H9 (cell line): ENCODE measurements at regions not wholly inside any gene's neighbourhood (a gene's known extent, or its start where the extent isn't known, plus 50 kb on each side); places are given as distances from the start of the nearest gene placed in this dataset.

Source experiments
- DNase-seq: peaks from one replicate; pipeline ENCODE4 v3.0.0-alpha.2; 2017
- H2AFZ ChIP-seq: one replicate; pipeline ENCODE4 v1.6.1; 2013; ENCODE audit warnings: mild to moderate bottlenecking, low read length, control low read depth, moderate library complexity
- H2AK5ac ChIP-seq: 2 replicates; pipeline ENCODE4 v1.6.1; 2013; ENCODE audit warnings: low read length, control low read depth, mixed read lengths; ENCODE audit not compliant: insufficient read length
- H2BK120ac ChIP-seq: one replicate; pipeline ENCODE4 v1.6.1; 2013; ENCODE audit warnings: low read depth, mild to moderate bottlenecking, low read length, control low read depth, inconsistent platforms; ENCODE audit not compliant: poor library complexity, severe bottlenecking
- H2BK12ac ChIP-seq: 2 replicates; pipeline ENCODE4 v1.6.1; 2013; ENCODE audit warnings: low read length, control low read depth, mixed read lengths, low read depth; ENCODE audit not compliant: insufficient read length
- H2BK15ac ChIP-seq: 2 replicates; pipeline ENCODE4 v1.6.1; 2013; ENCODE audit warnings: low read depth, low read length, control low read depth
- H2BK20ac ChIP-seq: one replicate; pipeline ENCODE4 v1.6.1; 2013; ENCODE audit warnings: low read depth, mild to moderate bottlenecking, low read length, control low read depth, inconsistent platforms; ENCODE audit not compliant: poor library complexity, severe bottlenecking
- H2BK5ac ChIP-seq: 2 replicates; pipeline ENCODE4 v1.6.1; 2013; ENCODE audit warnings: low read length, control low read depth, mixed read lengths; ENCODE audit not compliant: insufficient read length
- H3K14ac ChIP-seq: 2 replicates; pipeline ENCODE4 v1.6.1; 2013; ENCODE audit warnings: low read length, control low read depth; ENCODE audit not compliant: insufficient read depth
- H3K18ac ChIP-seq: 2 replicates; pipeline ENCODE4 v1.6.1; 2013; ENCODE audit warnings: low read depth, mild to moderate bottlenecking, mixed read lengths, low read length, control low read depth; ENCODE audit not compliant: insufficient read length
- H3K23ac ChIP-seq: 2 replicates; pipeline ENCODE4 v1.6.1; 2013; ENCODE audit warnings: low read length, control low read depth, mixed read lengths, low read depth; ENCODE audit not compliant: insufficient read length
- H3K23me2 ChIP-seq: 2 replicates; pipeline ENCODE4 v1.6.1; 2013; ENCODE audit warnings: low read depth, mild to moderate bottlenecking, mixed read lengths, low read length, control low read depth; ENCODE audit not compliant: insufficient read length, poor library complexity, severe bottlenecking
- H3K27ac ChIP-seq: 2 replicates; pipeline ENCODE4 v1.5.1; 2013; ENCODE audit warnings: low read length, control low read depth, mixed read lengths, low read depth; ENCODE audit not compliant: insufficient read length
- H3K27me3 ChIP-seq: 2 replicates; pipeline ENCODE4 v1.6.1; 2013; ENCODE audit warnings: low read length, control low read depth, inconsistent platforms; ENCODE audit not compliant: insufficient read depth
- H3K4ac ChIP-seq: 2 replicates; pipeline ENCODE4 v1.6.1; 2013; ENCODE audit warnings: low read depth, mild to moderate bottlenecking, control low read depth, inconsistent platforms, low read length, moderate library complexity
- H3K4me1 ChIP-seq: 2 replicates; pipeline ENCODE4 v1.6.1; 2013; ENCODE audit warnings: low read length, control low read depth, inconsistent platforms; ENCODE audit not compliant: insufficient read depth
- H3K4me2 ChIP-seq: 2 replicates; pipeline ENCODE4 v1.6.1; 2013; ENCODE audit warnings: low read length, control low read depth, mixed read lengths; ENCODE audit not compliant: insufficient read length, insufficient read depth
- H3K56ac ChIP-seq: 2 replicates; pipeline ENCODE4 v1.6.1; 2013; ENCODE audit warnings: low read depth, mild to moderate bottlenecking, mixed read lengths, low read length, control low read depth; ENCODE audit not compliant: insufficient read length
- H3K79me1 ChIP-seq: 2 replicates; pipeline ENCODE4 v1.6.1; 2013; ENCODE audit warnings: low read depth, mild to moderate bottlenecking, moderate library complexity, low read length, control low read depth, inconsistent platforms; ENCODE audit not compliant: insufficient read depth, poor library complexity, severe bottlenecking
- H3K79me2 ChIP-seq: 2 replicates; pipeline ENCODE4 v1.6.1; 2013; ENCODE audit warnings: low read length, control low read depth, inconsistent platforms; ENCODE audit not compliant: insufficient read depth
- H3K9ac ChIP-seq: 2 replicates; pipeline ENCODE4 v1.6.1; 2013; ENCODE audit warnings: low read length, control low read depth, mixed read lengths; ENCODE audit not compliant: insufficient read length; ENCODE audit errors: extremely low read depth
- H3K9me3 ChIP-seq: one replicate; pipeline ENCODE4 v1.6.1; 2013; ENCODE audit warnings: low read depth, low read length, inconsistent platforms; ENCODE audit not compliant: control insufficient read depth
- H3T11ph ChIP-seq: one replicate; pipeline ENCODE4 v1.6.1; 2013; ENCODE audit warnings: mild to moderate bottlenecking, low read length, control low read depth, inconsistent platforms
- H4K20me1 ChIP-seq: one replicate; pipeline ENCODE4 v1.6.1; 2013; ENCODE audit not compliant: control insufficient read depth, insufficient read length, insufficient read depth
- H4K5ac ChIP-seq: 2 replicates; pipeline ENCODE4 v1.6.1; 2013; ENCODE audit warnings: low read depth, mild to moderate bottlenecking, mixed read lengths, low read length, control low read depth; ENCODE audit not compliant: insufficient read length
- H4K8ac ChIP-seq: replicated peaks from 2 replicates; pipeline ENCODE4 v1.6.1; 2013; ENCODE audit warnings: low read length, control low read depth, mixed read lengths, low read depth; ENCODE audit not compliant: insufficient read length
- H4K91ac ChIP-seq: 2 replicates; pipeline ENCODE4 v1.6.1; 2013; ENCODE audit warnings: low read depth, mild to moderate bottlenecking, moderate library complexity, mixed read lengths, low read length, control low read depth; ENCODE audit not compliant: insufficient read length
- H3K27ac Mint-ChIP-seq, 3 experiments: 2 replicates in 2 of 3; 3 replicates in 1 of 3; pipeline ENCODE4 v1.8.0; 2020 to 2021; ENCODE audit warnings: mixed read lengths in 3 of 3, mild to moderate bottlenecking in 1 of 3, moderate library complexity in 1 of 3
- H3K27me3 Mint-ChIP-seq: 2 replicates; pipeline ENCODE4 v1.8.0; 2021; ENCODE audit warnings: low read depth, mild to moderate bottlenecking, moderate library complexity, mixed read lengths
- H3K36me3 Mint-ChIP-seq, 3 experiments: 2 replicates in 2 of 3; 3 replicates in 1 of 3; pipeline ENCODE4 v1.8.0; 2020 to 2021; ENCODE audit warnings: low read depth in 3 of 3, mixed read lengths in 3 of 3; ENCODE audit not compliant: insufficient read depth in 1 of 3
- H3K4me1 Mint-ChIP-seq, 2 experiments: 2 replicates each; pipeline ENCODE4 v1.8.0; 2020; ENCODE audit warnings: mixed read lengths in 2 of 2
- H3K4me3 Mint-ChIP-seq, 2 experiments: 2 replicates in 1 of 2; 3 replicates in 1 of 2; pipeline ENCODE4 v1.8.0; 2020 to 2021; ENCODE audit warnings: mild to moderate bottlenecking in 2 of 2, mixed read lengths in 2 of 2, moderate library complexity in 1 of 2
- H3K9me3 Mint-ChIP-seq, 2 experiments: 2 replicates in 1 of 2; 3 replicates in 1 of 2; pipeline ENCODE4 v1.8.0; 2020; ENCODE audit warnings: mild to moderate bottlenecking in 2 of 2, mixed read lengths in 2 of 2, moderate library complexity in 1 of 2
- WGBS: extraction: QIAGEN DNeasy Blood & Tissue Kit; methylation state at CpG from one replicate; pipeline ENCODE4 v1.1.7; 2013; ENCODE audit warnings: missing lambda C conversion rate, low lambda C conversion rate, mixed read lengths; ENCODE audit not compliant: insufficient read length; ENCODE audit errors: extremely low coverage; 5-methylcytosine and 5-hydroxymethylcytosine counted together
- TF ChIP-seq, protein P1 (sequence below): fragments of 200-600 bp; sonication (generic); conservative IDR thresholded peaks from 3 replicates; pipeline ENCODE4 v1.8.0; 2021; ENCODE audit warnings: antibody characterized with exemption, mild to moderate bottlenecking

DNA sequence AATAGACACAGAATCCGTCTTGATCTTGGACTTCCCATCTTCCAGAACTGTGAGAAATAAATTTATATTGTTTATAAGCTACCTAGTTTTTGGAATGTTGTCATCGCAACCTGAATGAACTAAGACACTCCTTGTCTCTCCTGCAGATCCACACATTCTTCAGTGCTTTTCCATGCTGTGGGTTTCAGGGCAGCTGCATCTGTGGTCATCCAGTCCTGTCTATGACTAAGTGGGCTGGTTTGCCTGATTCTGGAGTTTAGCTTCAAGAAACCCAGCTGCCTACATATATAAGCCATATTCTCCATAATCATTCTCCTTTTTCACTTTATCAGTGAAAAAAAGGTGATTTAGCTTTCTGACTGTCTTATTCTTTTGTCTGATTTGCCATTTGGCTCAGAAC is 170.3 kb upstream of the KIT start:
- H2BK20ac ChIP-seq: no peak overlapping the region
- no peak for DNase-seq
- no peak overlapping the region for H4K8ac ChIP-seq
- Mint-ChIP-seq H3K9me3 (no peaks in the 10 kb centered on the region), H3K4me1 (no peaks in the 10 kb centered on the region), H3K36me3 (no peaks in the 10 kb centered on the region), H3K27me3 (peaks cover 2% of the 10 kb centered on the region; the same call in 1 of the 2 replicates), H3K4me3 (no peak overlapping the region), H3K27ac (no peak overlapping the region)
- no peaks in the 10 kb centered on the region for H3K23me2 ChIP-seq
- no peaks in the 10 kb centered on the region for H3K79me2 ChIP-seq
- no peak overlapping the region for H2BK15ac ChIP-seq
- no peak overlapping the region for H2AK5ac ChIP-seq
- H3K9me3 ChIP-seq: no peaks in the 10 kb centered on the region
- TF ChIP-seq, protein P1, sequence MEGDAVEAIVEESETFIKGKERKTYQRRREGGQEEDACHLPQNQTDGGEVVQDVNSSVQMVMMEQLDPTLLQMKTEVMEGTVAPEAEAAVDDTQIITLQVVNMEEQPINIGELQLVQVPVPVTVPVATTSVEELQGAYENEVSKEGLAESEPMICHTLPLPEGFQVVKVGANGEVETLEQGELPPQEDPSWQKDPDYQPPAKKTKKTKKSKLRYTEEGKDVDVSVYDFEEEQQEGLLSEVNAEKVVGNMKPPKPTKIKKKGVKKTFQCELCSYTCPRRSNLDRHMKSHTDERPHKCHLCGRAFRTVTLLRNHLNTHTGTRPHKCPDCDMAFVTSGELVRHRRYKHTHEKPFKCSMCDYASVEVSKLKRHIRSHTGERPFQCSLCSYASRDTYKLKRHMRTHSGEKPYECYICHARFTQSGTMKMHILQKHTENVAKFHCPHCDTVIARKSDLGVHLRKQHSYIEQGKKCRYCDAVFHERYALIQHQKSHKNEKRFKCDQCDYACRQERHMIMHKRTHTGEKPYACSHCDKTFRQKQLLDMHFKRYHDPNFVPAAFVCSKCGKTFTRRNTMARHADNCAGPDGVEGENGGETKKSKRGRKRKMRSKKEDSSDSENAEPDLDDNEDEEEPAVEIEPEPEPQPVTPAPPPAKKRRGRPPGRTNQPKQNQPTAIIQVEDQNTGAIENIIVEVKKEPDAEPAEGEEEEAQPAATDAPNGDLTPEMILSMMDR: no peak
- no peak overlapping the region for H3K4me2 ChIP-seq
- H2BK5ac ChIP-seq: no peak overlapping the region
- H2BK12ac ChIP-seq: no peak overlapping the region
- H3K79me1 ChIP-seq: no peaks in the 10 kb centered on the region
- no peaks in the 10 kb centered on the region for H3K4me1 ChIP-seq
- no peak overlapping the region for H3K4ac ChIP-seq
- no peak overlapping the region for H3K14ac ChIP-seq
- no peaks in the 10 kb centered on the region for H3K27me3 ChIP-seq
- no peak overlapping the region for H3K9ac ChIP-seq
- H4K91ac ChIP-seq: no peak overlapping the region
- H4K20me1 ChIP-seq: no peaks in the 10 kb centered on the region
- H2BK120ac ChIP-seq: no peak overlapping the region
- WGBS: no CpG with 5 or more reads among the region's 2 CpGs
- H3T11ph ChIP-seq: no peak overlapping the region
- no peak overlapping the region for H3K27ac ChIP-seq
- H2AFZ ChIP-seq: no peak overlapping the region
- no peak overlapping the region for H4K5ac ChIP-seq
- H3K18ac ChIP-seq: no peak overlapping the region
- no peak overlapping the region for H3K56ac ChIP-seq
- H3K23ac ChIP-seq: no peak overlapping the region
